Fibroblast of pulmonary artery (primary cell): ENCODE measurements at regions not wholly inside any gene's neighbourhood (a gene's known extent, or its start where the extent isn't known, plus 50 kb on each side); places are given as distances from the start of the nearest gene placed in this dataset.

ENCODE experiments used
- DNase-seq: peaks from one replicate; pipeline ENCODE4 v3.0.0-alpha.2; 2010; ENCODE audit warnings: low read depth
- H3K4me3 ChIP-seq: replicated peaks from 2 replicates; pipeline ENCODE4 v1.5.1; 2011; ENCODE audit warnings: low read depth, mild to moderate bottlenecking, control low read depth, low read length, moderate library complexity
- CTCF ChIP-seq: IDR thresholded peaks from 2 replicates; pipeline ENCODE4 v1.5.1; 2011; ENCODE audit warnings: mild to moderate bottlenecking, control low read depth, low read length, inconsistent platforms; ENCODE audit errors: missing control alignments

- H3K4me3 ChIP-seq: no peak overlapping the region
- no peak for DNase-seq
- TF ChIP-seq CTCF: no peak
Measured at GRCh38 chr6:22506496-22506895, 62.9 kb upstream of the HDGFL1 start.

GRCh38 chr6:22512686-22513427, 56.5 kb upstream of the HDGFL1 start:
- peak; percentile 70 for DNase-seq
- peak overlapping the region; percentile 6 for H3K4me3 ChIP-seq
- no peak for TF ChIP-seq CTCF

GRCh38 chr6:22513667-22514066, 55.7 kb upstream of the HDGFL1 start:
- H3K4me3 ChIP-seq: no peak overlapping the region
- no peak for DNase-seq
- TF ChIP-seq CTCF: no peak

GRCh38 chr6:22519237-22519636, 50.1 kb upstream of the HDGFL1 start:
- DNase-seq: no peak
- TF ChIP-seq CTCF: no peak
- no peak overlapping the region for H3K4me3 ChIP-seq
